NCI-H748 (cell line): ENCODE measurements at regions not wholly inside any gene's neighbourhood (a gene's known extent, or its start where the extent isn't known, plus 50 kb on each side); places are given as distances from the start of the nearest gene placed in this dataset.
"Not testable (repeated sequence)": the region's sequence is repeated elsewhere in the genome, so short reads cannot be mapped to it uniquely, and the experiment has no call there.

ENCODE experiments used
- DNase-seq: peaks from one replicate; lab custom pipeline; 2025; ENCODE audit not compliant: unreplicated experiment; lab: John Stamatoyannopoulos, UW

DNA sequence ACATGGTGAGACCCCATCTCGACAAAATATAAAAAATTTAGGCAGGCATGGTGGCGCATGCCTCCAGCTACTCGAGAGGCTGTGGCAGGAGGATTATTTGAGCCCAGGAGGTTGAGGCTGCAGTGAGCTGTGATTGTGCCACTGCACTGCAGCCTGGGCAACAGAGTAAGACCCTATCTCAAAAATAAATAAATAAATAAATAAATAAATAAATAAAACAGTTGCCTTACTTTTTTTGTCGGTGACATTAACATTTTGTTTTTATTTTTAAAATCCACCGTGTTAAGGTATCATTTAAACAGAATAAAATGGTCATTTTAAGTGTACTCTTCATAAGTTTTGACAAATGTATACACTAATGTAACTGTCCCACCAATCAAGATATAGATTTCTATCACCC, 57.0 kb downstream of the RASL11A start:
- DNase-seq, result no peak

DNA sequence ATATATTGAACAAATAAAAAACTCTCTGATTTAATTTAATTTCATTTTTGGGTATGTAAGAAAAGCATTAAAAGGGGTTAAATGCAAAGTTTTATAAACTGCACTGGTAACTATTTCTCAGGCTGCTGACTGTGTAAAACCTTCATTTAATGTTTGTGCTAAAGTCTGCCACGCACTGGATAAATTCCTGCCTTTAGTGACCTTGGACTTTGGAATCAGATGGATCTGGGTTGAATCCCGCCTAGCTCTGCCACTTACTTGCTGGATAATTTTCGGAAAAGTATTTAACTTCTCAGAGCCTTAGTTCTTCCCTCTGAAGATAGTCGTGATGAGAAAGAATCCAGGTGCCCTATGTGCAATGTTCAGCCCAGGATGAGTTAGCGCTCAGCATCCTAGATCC, 58.6 kb downstream of the RASL11A start:
- no peak for DNase-seq

DNA sequence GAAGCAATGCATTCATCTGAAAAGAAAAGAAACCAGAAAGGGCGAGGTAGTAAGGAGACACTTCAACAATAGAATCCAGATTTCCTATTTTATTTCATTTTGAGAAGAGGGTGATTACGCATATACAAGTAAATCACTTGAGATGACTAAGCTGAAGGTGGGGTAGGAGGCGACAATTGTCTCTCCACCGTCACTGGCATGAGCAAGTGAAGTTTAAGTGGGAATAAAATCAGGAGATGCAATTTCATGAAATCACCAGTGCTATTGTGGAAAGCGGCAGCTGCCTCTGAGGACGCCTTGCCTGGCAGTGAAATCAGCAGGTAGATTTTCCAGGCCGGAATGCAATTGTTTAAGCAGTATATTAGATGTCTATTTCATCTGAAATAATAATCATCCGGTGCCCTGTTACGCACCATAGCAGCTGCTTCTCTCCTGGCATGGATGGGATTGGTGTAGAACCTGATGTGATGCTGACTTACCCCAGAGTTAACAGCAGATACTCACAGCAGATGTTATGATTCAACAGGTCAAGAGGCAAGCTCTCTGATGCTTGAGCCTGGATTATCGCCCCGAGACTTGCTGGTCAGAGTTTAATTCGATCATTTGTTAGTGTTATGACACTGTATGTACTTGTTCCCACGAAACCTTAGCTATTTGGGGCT, 64.3 kb downstream of the RASL11A start:
- peak; percentile 43 for DNase-seq

DNA sequence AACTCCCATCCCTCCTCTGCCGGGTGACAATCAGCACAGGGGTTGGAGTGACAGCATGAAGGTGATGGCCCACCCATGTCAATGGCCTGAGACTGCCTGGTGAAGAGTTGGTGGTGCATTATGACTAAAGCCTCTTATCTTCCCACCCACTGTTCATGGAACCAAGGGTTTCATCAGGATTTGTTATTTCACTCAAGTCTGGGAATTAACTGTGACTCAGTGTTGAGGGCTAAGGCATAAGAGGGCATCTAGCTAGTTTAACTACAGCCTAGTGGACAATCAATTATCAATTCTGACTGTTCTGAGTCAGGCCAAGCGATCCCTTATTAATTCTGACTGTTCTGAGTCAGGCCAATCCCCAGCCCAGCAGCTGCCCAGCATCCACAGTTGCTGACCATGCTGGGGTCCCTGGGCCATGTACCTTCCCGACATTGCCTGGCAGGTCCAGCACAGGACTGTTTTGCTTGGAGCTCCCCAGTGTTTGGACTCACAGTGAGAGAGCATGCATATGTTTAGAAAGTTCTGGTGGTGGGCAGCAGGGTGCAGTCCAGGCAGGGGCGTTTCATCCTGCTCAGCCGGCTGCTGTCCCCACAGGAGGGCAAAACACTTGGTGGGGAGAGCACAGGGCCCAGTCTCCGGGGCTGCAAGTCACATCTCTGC, 65.5 kb downstream of the RASL11A start:
- DNase-seq, result no peak

DNA sequence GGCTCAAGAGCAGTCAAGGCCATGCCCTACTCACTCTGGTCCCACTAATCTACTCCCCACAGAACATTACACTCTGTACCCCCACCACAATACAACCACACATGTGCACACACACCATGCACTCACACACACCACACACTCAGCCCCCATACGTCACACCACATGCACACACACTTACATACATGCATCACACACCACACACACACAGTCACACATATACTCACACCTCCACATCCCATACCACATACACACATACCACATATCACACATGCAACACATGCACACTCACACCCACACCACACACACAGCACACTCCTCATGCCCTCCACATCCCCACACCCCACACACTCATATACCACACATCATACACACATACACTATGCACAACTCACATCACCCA, 67.6 kb downstream of the RASL11A start:
- no peak for DNase-seq

DNA sequence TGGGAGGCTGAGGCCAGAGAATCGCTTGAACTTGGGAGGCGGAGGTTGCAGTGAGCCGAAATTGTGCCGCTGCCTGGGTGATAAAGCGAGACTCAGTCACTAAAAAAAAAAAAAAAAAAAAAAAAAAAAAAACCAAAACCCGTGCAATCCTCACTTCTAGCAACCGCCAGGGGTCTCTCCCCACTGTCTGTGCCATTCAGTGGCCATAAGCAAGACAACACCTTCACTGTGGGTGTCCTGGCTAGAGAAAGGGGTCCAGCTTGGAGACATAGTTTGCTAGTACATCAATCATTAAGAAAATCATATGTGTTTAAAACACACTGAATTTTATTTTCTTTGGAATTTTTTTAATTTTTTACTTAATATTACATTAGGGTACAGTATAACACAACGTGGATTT, 68.2 kb downstream of the RASL11A start:
- DNase-seq, result peak; percentile 38

DNA sequence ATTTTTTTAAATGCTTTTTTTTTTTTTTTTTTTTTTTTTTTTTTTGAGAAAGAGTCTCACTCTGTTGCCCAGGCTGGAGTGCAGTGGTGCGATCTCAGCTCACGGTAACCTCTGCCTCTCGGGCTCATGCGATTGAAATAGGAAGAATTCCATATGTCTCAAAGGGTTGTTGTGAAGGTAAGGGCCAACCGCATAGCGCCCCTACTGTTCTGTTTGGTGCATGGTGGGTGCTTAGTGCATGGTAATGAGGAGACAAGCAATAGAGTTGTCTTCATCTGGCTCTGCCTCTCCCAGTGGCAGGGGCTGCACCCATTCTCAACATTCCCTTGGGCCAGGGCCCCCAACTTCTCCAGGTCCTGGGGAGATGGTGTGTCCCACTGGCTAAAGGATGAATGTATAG, 68.7 kb downstream of the RASL11A start:
- peak; percentile 84 for DNase-seq

DNA sequence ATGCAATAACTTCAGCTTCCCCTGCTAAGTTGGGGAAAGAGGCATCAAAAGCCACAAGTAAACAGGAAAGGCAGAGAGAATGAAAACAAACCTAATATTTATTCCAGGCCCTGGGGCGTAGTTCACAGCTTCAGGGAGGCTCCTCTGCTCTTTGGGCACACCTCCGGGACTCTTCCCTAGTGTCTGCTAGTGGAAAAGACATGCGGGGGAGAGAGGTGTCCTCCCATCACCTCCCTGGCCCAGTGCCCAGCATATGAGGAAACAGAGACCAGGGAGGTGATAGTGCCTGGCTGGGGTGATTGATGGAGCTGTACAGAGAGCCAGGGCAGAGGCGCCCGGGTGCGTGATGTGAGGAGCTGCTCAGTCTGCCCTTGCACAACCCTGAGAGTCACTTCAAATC, 71.0 kb downstream of the RASL11A start:
- DNase-seq, result no peak

DNA sequence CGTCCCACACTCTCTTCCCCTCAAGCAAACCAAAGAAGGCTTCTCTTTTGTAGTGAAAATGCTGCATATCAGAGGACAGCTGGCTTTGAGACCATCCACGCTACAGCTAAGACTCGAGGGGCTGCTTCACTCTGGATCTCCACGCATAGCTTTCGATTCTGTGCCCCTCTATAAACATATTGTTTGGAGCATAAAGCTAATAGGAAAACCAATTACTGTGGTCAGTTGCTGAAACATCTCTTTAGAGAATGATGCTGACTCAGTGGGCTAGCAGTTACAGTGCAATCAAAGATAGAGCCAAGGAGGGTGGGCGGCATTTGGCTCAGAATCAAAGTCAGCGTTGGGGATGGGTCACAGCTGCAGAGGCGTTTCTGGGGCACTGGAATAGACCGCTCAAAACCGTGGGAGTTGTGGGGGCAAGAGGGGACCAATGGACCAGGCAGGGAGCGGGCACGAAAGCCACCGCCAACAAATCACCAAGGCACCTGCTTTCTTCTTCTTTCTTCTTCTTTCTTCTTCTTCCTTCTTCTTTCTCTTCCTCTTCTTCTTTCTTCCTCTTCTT, 76.7 kb downstream of the RASL11A start:
- DNase-seq, result no peak

DNA sequence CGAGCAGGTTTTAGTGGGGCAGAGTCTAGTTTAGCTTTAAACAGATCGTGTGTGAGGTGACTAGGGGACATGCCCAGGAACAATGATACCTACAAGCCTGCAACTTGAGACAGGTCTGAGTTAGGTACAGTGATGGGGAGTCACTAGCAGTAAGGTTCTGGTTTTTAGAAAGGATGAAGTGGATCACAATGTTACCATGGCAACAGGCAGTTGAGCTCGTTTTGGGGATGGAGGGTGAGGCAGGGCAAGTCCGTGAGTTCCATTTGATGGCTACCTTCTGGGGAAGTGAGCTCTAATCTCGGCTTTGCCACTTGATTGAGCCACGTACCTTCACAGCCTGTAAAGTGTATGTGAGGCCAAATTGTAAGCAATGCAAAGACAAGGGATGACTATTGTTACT, 76.0 kb upstream of the GTF3A start:
- peak; percentile 46 for DNase-seq

DNA sequence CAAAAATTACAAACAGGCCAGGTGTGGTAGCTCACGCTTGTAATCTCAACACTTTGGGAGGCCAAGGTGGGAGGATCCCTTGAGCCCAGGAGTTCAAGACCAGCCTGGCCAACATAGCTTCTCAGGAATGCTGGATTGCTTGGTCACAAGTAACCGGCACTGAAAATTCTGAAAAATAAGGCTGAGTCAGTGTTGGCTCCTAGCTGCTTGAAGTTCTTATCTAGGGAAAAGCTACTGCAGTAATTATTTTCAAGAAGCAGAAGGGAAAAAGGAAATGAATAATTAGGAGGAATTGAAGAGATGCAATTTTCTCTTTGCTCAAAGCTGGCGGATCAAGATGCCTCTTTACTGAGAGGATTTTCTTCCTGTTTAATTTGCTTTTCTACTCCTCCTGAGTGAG, 75.0 kb upstream of the GTF3A start:
- no peak for DNase-seq

DNA sequence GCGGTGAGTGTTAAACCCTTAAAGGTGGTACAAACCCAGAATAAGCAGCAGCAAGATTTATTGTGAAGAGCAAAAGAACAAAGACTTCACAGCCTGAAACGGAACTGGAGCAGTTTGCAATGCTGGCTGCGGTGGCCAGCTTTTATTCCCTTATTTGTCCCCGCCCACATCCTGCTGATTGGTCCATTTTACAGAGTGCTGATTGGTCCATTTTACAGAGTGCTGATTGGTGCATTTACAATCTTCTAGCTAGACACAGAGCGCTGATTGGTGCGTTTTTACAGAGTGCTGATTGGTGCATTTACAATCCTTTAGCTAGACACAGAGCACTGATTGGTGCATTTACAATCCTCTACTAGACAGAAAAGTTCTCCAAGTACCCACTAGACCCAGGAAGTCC, 73.6 kb upstream of the GTF3A start:
- DNase-seq, result not testable (repeated sequence)

DNA sequence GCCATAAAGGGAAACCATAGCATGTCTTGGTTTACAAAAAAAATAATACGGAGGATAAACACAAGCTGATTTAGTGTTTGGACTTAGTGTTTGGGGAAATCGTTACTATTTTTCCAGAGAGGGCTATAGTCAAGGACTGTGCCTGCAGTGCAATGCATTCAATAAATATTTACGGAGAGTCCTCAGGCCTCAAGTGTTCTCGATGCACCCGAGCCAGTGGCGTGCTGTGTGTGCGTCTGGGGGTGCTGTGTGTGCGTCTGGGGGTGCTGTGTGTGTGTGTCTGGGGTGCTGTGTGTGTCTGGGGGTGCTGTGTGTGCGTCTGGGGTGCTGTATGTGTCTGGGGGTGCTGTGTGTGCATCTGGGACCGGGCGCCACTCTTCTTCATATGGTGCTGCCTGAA, 71.7 kb upstream of the GTF3A start:
- no peak for DNase-seq

DNA sequence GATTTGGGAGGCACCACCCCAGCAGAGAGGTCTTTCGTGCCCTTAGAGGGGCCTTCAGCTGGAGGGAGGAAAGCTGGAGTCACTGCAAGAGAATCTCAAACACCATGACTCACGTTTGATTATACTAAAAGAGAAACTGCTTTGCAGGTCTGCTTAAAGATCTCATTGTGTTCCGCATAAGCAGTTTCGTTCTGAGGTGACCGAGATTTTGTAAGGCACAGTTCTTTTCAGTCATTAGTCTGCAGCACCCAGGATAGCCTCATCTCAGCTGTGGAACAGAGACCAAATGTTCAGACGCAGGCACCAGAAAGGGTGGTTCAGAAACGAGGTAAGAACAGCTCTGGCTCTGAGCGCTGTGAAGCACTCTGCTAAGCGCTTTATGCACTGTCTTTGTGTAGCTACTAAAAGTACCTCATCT, 71.2 kb upstream of the GTF3A start:
- DNase-seq, result no peak

DNA sequence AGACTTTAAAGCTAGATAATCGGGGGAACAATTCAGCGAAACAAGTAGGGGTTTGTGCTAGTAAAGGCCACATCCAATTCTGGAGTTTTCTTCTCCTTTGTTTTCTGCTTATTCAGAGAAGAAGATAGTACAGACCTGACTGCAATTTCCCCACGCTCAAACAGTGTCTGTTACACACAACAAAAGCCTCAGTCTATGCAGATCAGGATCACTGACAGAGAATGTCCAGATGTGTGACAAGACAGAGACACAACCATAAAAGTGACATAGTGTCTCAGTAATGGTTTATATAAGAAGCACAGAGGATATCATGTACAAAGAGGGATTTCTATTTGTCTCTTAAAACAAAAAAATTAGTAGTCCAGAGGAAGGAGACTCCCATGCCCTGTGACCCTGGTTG, 70.7 kb upstream of the GTF3A start:
- no peak for DNase-seq

DNA sequence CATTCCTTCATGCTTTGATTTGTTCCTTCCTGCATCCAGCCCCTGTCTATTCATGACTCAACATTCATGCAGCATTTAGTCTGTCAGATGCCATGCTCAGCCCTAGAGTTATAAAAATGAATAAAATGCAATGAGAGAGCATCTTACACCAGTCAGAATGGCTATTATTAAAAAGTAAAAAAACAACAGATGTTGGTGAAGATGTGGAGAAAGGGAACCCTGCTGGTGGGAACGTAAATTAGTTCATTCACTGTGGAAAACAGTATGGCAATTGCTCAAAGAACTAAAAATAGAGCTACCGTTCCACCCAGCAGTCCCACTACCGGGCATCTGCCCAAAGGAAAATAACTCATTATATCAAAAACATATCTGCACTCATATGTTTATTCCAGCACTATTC, 70.0 kb upstream of the GTF3A start:
- no peak for DNase-seq

DNA sequence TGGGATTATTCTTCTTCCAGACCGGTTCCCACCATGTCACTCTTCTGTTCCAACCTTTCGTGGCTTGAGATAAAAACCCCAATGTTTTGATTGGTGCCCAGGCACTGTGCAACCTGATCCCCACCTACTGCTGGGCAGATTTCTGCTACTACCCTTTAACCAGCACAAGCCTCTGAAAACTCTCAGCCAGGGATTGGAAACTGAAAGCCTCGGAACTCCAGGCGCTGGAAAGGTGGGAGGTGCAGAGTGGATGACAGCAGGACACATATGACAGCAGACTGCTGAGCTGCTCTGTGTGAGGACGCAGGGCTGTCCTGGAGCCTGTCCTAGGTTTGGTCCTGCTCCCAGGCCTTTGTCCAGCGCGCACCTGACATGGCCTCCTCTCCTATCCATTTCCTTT, 68.5 kb upstream of the GTF3A start:
- DNase-seq, result peak; percentile 56

DNA sequence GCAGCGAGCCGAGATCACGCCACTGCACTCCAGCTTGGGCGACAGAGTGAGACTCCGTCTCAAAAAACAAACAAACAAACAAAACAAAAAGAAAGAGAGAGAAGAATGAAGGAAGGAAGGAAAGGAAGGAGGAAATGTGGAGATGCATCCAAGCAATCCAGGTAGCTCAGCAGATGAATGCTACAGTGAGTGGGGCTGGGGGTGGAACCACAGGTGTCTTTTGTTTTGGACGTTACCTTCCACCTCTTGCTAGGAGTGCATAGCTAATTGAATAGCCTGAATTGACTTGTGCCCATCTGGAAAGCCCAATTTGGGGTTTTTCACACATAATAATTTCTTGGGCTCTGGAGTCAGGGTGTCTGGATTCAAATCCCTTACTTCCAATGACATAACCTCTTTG, 66.0 kb upstream of the GTF3A start:
- DNase-seq, result no peak

DNA sequence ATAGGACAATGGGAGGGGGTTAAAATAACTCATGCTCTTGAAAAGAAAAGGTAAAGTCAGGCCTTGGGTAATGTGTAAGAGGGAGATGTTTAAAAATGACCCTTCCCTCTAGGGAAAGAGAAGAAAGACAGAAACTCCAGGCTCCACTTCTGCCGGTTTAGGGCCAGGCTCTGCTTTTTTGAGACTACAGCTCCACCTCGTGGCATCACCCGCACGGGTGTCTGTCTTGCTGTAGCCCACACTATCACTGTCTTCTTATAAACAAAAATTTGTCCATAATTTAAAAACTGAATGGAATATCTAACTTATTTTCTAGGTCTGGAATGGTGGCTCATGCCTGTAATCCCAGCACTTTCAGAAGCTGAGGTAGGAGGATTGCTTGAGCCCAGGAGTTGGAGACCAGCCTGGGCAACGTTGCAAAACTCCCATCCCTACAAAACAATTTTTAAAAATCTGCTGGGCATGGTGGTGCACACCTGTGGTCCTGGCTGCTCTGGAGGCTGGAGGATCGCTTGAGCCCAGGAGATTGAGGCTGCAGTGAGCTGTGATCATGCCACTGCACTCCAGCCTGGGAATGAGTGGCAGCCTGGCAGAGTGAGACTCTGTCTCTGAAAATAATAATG, 65.1 kb upstream of the GTF3A start:
- peak; percentile 83 for DNase-seq

DNA sequence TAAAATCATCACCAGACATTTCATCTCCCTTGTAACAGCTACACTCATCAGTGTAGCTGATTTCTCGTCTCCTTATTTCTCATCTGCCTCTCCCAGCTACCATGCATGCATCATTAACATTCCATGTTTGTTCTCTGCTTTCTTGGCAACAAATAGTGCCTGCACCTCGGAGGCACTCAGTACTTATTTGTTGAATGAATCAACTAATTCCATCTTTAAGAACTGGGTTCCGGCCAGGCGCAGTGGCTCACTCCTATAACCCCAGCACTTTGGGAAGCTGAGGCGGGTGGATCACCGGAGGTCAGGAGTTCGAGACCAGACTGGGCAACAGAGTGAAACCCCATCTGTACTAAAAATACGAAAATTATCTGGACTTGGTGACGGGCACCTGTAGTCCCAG, 63.9 kb upstream of the GTF3A start:
- no peak for DNase-seq

DNA sequence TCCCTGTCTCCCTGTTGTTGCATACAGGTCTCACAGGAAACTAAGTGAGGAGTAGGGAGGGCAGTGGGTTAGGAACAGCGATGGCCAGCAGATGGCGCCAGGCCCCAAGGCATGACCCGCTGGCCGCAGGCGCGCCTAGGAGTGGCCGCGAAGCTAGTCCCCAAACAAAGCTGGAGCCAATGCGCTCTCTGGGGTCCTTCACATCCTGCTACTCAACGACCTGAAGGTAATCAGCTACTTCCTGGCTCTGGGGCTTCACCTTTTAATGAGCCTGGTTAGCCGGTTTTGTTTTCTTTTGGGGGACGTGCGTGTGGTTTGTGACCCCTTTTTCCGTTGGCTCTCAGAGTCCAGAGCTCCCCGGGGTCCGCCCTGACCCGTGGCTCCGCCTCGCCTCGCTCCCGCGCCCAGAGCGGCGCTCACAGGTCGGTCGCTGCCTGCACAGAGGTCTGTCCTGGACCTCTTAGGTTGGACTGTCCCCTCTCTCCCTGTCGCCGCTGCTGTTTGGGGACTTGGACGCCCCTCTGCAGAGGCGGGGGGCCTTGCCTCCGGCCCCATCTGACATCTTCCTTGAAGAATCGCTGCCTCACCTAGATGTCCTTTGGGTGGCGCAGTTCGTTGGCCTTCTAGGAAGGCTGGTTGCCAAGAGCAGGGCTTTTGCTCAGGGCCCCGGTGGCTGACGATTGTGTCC, 62.2 kb upstream of the GTF3A start:
- DNase-seq, result peak; percentile 97

DNA sequence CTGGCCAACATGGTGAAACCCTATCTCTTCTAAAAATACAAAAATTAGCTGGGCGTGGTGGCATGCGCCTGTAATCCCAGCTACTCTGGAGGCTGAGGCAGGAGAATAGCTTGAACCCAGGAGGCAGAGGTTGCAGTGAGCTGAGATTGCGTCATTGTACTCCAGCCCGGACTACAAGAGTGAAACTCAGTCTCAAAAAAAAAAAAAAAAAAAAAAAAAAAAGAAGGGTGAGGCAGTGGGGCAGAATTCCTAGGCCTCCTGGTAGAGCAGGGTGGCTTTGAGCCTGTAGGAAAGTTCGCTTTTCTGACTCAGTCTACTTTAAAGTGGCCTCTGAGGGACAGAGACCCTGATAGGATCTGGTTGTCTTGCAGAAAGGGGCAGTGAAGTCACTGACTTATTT, 60.8 kb upstream of the GTF3A start:
- not testable (repeated sequence) for DNase-seq
